ENCODE measurements at regions not wholly inside any gene's neighbourhood (a gene's known extent, or its start where the extent isn't known, plus 50 kb on each side); places are given as distances from the start of the nearest gene placed in this dataset.

DNA sequence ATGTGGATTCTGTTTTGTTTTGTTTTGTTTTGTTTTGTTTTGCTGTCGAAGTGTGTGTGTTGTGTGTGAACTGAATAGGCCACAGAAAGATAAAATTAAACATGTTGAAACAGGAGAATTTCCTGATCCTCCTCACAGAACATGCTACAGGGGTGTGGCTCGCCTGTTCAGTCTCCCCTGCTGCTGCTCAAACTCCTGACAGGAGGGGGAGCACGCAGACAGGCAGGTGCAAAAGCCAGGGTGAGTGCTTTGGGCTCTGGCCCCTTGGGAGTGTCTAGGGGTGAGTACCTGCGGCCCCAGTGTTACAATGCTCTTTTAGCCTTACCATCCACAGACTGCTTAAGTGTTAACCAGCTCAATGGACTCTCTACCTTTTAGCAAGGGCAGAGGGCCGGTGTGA is 473.5 kb downstream of the MAT2B start:
- TF ChIP-seq, protein P1, sequence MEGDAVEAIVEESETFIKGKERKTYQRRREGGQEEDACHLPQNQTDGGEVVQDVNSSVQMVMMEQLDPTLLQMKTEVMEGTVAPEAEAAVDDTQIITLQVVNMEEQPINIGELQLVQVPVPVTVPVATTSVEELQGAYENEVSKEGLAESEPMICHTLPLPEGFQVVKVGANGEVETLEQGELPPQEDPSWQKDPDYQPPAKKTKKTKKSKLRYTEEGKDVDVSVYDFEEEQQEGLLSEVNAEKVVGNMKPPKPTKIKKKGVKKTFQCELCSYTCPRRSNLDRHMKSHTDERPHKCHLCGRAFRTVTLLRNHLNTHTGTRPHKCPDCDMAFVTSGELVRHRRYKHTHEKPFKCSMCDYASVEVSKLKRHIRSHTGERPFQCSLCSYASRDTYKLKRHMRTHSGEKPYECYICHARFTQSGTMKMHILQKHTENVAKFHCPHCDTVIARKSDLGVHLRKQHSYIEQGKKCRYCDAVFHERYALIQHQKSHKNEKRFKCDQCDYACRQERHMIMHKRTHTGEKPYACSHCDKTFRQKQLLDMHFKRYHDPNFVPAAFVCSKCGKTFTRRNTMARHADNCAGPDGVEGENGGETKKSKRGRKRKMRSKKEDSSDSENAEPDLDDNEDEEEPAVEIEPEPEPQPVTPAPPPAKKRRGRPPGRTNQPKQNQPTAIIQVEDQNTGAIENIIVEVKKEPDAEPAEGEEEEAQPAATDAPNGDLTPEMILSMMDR (IDR thresholded peaks at IDR 0.05; ENCODE audit: extremely low read depth in 1 of 2, insufficient read depth in 1 of 2, low read depth in 1 of 2, low read length in 2 of 2) = no peak
- TF ChIP-seq POLR2A (IDR thresholded peaks at IDR 0.05; ENCODE audit: low read depth, low read length) (no peak), EZH2 (IDR thresholded peaks at IDR 0.05; ENCODE audit: borderline replicate concordance, low read depth, low read length, severe bottlenecking) (no peak), FOS (IDR thresholded peaks at IDR 0.05; ENCODE audit: borderline replicate concordance, insufficient read depth, low read length) (no peak), POLR2AphosphoS5 (IDR thresholded peaks at IDR 0.05; ENCODE audit: insufficient read depth, low read depth, low read length) (no peak)

Measured in endothelial cell of umbilical vein (primary cell).